ENCODE measurements at regions not wholly inside any gene's neighbourhood (a gene's known extent, or its start where the extent isn't known, plus 50 kb on each side); places are given as distances from the start of the nearest gene placed in this dataset.

- ATAC-seq (no peak), DNase-seq (ENCODE audit: low read depth, low spot score) (no peak)
- TF ChIP-seq SIN3A (IDR thresholded peaks at IDR 0.05; ENCODE audit: low read depth) (no peak), EZH2phosphoT487 (IDR thresholded peaks at IDR 0.05; ENCODE audit: borderline replicate concordance) (no peak), CBX3 (IDR thresholded peaks at IDR 0.05; ENCODE audit: low read depth) (no peak), ZNF274 (IDR thresholded peaks at IDR 0.05; ENCODE audit: low read depth, low read length) (no peak), JUND (IDR thresholded peaks at IDR 0.05) (no peak), RAD21 (IDR thresholded peaks at IDR 0.05; ENCODE audit: low read depth) (no peak), POLR2A (IDR thresholded peaks at IDR 0.05; ENCODE audit: borderline replicate concordance, extremely low read depth, insufficient read depth, insufficient read length) (no peak), POLR2AphosphoS5 (IDR thresholded peaks at IDR 0.05; ENCODE audit: low read depth, low read length) (no peak), REST (IDR thresholded peaks at IDR 0.05; ENCODE audit: low read depth) (no peak), ELF1 (IDR thresholded peaks at IDR 0.05; ENCODE audit: borderline replicate concordance, low read depth) (no peak), FOSL1 (IDR thresholded peaks at IDR 0.05; ENCODE audit: low read depth) (no peak), SP1 (IDR thresholded peaks at IDR 0.05; ENCODE audit: low read depth) (no peak), CEBPB (IDR thresholded peaks at IDR 0.05; ENCODE audit: low read depth) (no peak), SRF (IDR thresholded peaks at IDR 0.05; ENCODE audit: low read depth) (no peak), EGR1 (IDR thresholded peaks at IDR 0.05; ENCODE audit: low read depth) (no peak)
- RAD21 ChIA-PET (ENCODE audit: low non-redundant PET in 1 of 2, low total read pairs in 2 of 2, uncharacterized antibody in 2 of 2, unreplicated experiment in 2 of 2): no interaction called here
- H3K9ac ChIP-seq (ENCODE audit: low read length): no peak overlapping the region
- POLR2A ChIA-PET: no interaction called here
- peaks cover 16% of the 10 kb centered on the region for H3K27me3 ChIP-seq (ENCODE audit: insufficient read depth, low read length)
- H3K79me2 ChIP-seq (ENCODE audit: insufficient read depth, low read length): no peaks in the 10 kb centered on the region
- intact Hi-C loops (cut with micrococcal nuclease): no loop called here
- no peaks in the 10 kb centered on the region for H3K9me2 ChIP-seq (ENCODE audit: insufficient read depth)
- H3K36me3 ChIP-seq (ENCODE audit: control insufficient read depth in 1 of 2, insufficient read depth in 2 of 2, low read length in 2 of 2): no peaks in the 10 kb centered on the region
- no TSS peak for BruUV-seq (replicated peaks)
- CTCF ChIA-PET: no interaction called here
- no peak overlapping the region for H3K4me3 ChIP-seq (replicated peaks in 1 of 2; ENCODE audit: low read depth in 1 of 2, low read length in 2 of 2)
- no peaks in the 10 kb centered on the region for H3K4me1 ChIP-seq (ENCODE audit: control insufficient read depth in 1 of 2, insufficient read depth in 2 of 2, low read length in 2 of 2)
- H4K20me1 ChIP-seq (ENCODE audit: insufficient read depth): no peaks in the 10 kb centered on the region
- no peak overlapping the region for H3K4me2 ChIP-seq (ENCODE audit: low read length)
- no peak overlapping the region for H3K27ac ChIP-seq (ENCODE audit: low read depth, low read length)
- H2AFZ ChIP-seq (ENCODE audit: low read depth, low read length, poor library complexity, severe bottlenecking): no peak overlapping the region
- H3K9me3 ChIP-seq (ENCODE audit: control insufficient read depth in 1 of 2, insufficient read depth in 1 of 2, low read depth in 1 of 2, low read length in 2 of 2): peaks cover 11 to 16% of the 10 kb centered on the region in 2 experiments; a peak in 2 of 4 replicates
Measured at GRCh38 chr1:30477588-30477987, 245.8 kb downstream of the MATN1 start.

All from HCT116 (cell line).